K562 (cell line): ENCODE measurements at regions not wholly inside any gene's neighbourhood (a gene's known extent, or its start where the extent isn't known, plus 50 kb on each side); places are given as distances from the start of the nearest gene placed in this dataset.

Experiments
- CCAR2 ChIP-seq: fragments of 200-400 bp; formaldehyde crosslinking; IDR thresholded peaks from 2 replicates; pipeline ENCODE4 v1.6.1; 2017; ENCODE audit warnings: mild to moderate bottlenecking, low read depth, low read length
- CTCF ChIP-seq, 3 experiments: IDR thresholded peaks in 2 of 3; conservative IDR thresholded peaks in 1 of 3; 2 replicates each; pipeline ENCODE4 v1.5.1; 2011 to 2012; ENCODE audit warnings: low read length in 3 of 3, mild to moderate bottlenecking in 3 of 3, control low read depth in 2 of 3, improper control_type of control experiment in 1 of 3, inconsistent platforms in 1 of 3, low read depth in 1 of 3, mixed read lengths in 1 of 3, moderate library complexity in 1 of 3; ENCODE audit not compliant: insufficient read depth in 2 of 3
- MYNN ChIP-seq, 2 experiments: sonication (generic); formaldehyde crosslinking in 1 of 2; IDR thresholded peaks; 2 replicates each; pipeline versions ENCODE4 v1.5.0 to v1.6.1; 2016 to 2020; ENCODE audit warnings: antibody characterized with exemption in 1 of 2, missing genetic modification reagents in 1 of 2
- TF ChIP-seq, protein P1 (sequence below): sonication (generic); formaldehyde crosslinking; IDR thresholded peaks from 2 replicates; pipeline ENCODE4 v1.9.0; 2022; ENCODE audit warnings: mild to moderate bottlenecking, missing genetic modification reagents
- TF ChIP-seq, protein P2 (sequence below), 2 experiments: fragments of 450-650 bp in 1 of 2; sonication (generic) in 1 of 2; formaldehyde crosslinking in 1 of 2; IDR thresholded peaks in 1 of 2; conservative IDR thresholded peaks in 1 of 2; 2 replicates each; pipeline versions ENCODE4 v1.6.1 to v1.8.1; 2016 to 2023; ENCODE audit warnings: mild to moderate bottlenecking in 2 of 2, moderate library complexity in 2 of 2, inconsistent platforms in 1 of 2, missing genetic modification reagents in 1 of 2

DNA sequence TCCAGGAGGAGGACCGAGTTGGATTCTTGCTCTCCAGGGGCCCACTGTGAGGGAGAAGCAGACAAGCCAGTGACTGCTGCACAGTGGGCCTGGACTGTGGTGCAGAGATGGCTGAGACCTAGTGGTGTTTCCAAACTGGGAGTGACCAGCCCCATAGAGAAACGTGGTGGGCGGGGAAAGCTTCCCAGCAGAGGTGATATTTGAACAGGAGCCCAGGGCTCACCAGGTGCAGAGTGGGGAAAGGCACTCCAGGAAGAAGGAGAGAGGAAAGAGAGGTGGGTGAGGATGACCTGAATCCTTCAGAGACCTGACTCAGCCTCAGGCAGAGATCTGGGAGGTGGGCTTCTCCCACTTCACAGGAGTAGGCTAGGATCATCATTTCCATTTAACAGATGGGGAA lies 52.1 kb upstream of the RASD2 start:
- TF ChIP-seq CCAR2 = no peak
- TF ChIP-seq, protein P1, sequence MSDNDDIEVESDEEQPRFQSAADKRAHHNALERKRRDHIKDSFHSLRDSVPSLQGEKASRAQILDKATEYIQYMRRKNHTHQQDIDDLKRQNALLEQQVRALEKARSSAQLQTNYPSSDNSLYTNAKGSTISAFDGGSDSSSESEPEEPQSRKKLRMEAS (CRISPR knock-in tag) = no peak
- no peak for TF ChIP-seq MYNN (IDR thresholded peaks at IDR 0.05)
- no peak for TF ChIP-seq MYNN (CRISPR knock-in tag; IDR thresholded peaks at IDR 0.05)
- TF ChIP-seq CTCF (IDR thresholded peaks at IDR 0.05 in 2 of 3, conservative IDR thresholded peaks at IDR 0.05 in 1 of 3; ENCODE audit: insufficient read depth in 2 of 3, low read depth in 1 of 3, low read length in 3 of 3) = no peak
- TF ChIP-seq, protein P2, sequence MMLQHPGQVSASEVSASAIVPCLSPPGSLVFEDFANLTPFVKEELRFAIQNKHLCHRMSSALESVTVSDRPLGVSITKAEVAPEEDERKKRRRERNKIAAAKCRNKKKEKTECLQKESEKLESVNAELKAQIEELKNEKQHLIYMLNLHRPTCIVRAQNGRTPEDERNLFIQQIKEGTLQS (IDR thresholded peaks at IDR 0.05) = no peak
- TF ChIP-seq, protein P2 (CRISPR knock-in tag; conservative IDR thresholded peaks at IDR 0.05) = no peak
